GM10266 (cell line): ENCODE measurements at regions not wholly inside any gene's neighbourhood (a gene's known extent, or its start where the extent isn't known, plus 50 kb on each side); places are given as distances from the start of the nearest gene placed in this dataset.

Experiments
- DNase-seq: peaks from one replicate; pipeline ENCODE4 v3.0.0; 2012; ENCODE audit errors: extremely low spot score
- CTCF ChIP-seq: IDR thresholded peaks from 2 replicates; pipeline ENCODE4 v1.5.1; 2012; ENCODE audit warnings: mild to moderate bottlenecking, low read depth; ENCODE audit not compliant: control insufficient read depth, insufficient read depth; ENCODE audit errors: missing control alignments

GRCh38 chr2:236826606-236827156, 257.1 kb downstream of the ACKR3 start:
- DNase-seq: no peak
- TF ChIP-seq CTCF: no peak

- TF ChIP-seq CTCF: no peak
- no peak for DNase-seq
Measured at GRCh38 chr2:236827997-236828396, 257.7 kb upstream of the COPS8 start.

GRCh38 chr2:236828820-236829219, 256.9 kb upstream of the COPS8 start:
- TF ChIP-seq CTCF: no peak
- DNase-seq: no peak

- no peak for TF ChIP-seq CTCF
- DNase-seq: no peak
Measured at GRCh38 chr2:236830926-236831325, 254.8 kb upstream of the COPS8 start.

- DNase-seq: no peak
- TF ChIP-seq CTCF: no peak
Measured at GRCh38 chr2:236831698-236832097, 254.0 kb upstream of the COPS8 start.

- no peak for TF ChIP-seq CTCF
- DNase-seq: no peak
Measured at GRCh38 chr2:236833501-236834073, 252.1 kb upstream of the COPS8 start.

- no peak for DNase-seq
- no peak for TF ChIP-seq CTCF
Measured at GRCh38 chr2:236834284-236834683, 251.4 kb upstream of the COPS8 start.
